K562 (cell line): ENCODE measurements at regions not wholly inside any gene's neighbourhood (a gene's known extent, or its start where the extent isn't known, plus 50 kb on each side); places are given as distances from the start of the nearest gene placed in this dataset.
A peak's percentile ranks its signal among the peaks of the same experiment; 100 is the strongest.

Source experiments
- CXXC5 ChIP-seq: fragments of 250-450 bp; sonication (Bioruptor Pico); IDR thresholded peaks from 2 replicates; pipeline ENCODE4 v1.8.0; 2022; ENCODE audit warnings: inconsistent platforms, mild to moderate bottlenecking, moderate library complexity
- ELF1 ChIP-seq: fragments of 200-800 bp; sonication (Bioruptor generic); IDR thresholded peaks from 2 replicates; pipeline ENCODE4 v1.6.1; 2016; ENCODE audit warnings: missing genetic modification characterization, missing compliant biosample characterization
- MEF2D ChIP-seq: conservative IDR thresholded peaks from 2 replicates; pipeline ENCODE4 v1.6.1; 2016; ENCODE audit warnings: low read depth, missing genetic modification characterization, missing compliant biosample characterization
- XRCC5 ChIP-seq: fragments of 200-400 bp; formaldehyde crosslinking; IDR thresholded peaks from 2 replicates; pipeline ENCODE4 v1.6.1; 2017; ENCODE audit warnings: low read depth, mild to moderate bottlenecking, low read length
- ZNF263 ChIP-seq: sonication (generic); formaldehyde crosslinking; IDR thresholded peaks from 2 replicates; pipeline ENCODE4 v1.8.0; 2022; ENCODE audit warnings: mild to moderate bottlenecking, missing genetic modification reagents, borderline replicate concordance
- TF ChIP-seq, protein P1 (sequence below), 2 experiments: fragments of 450-650 bp in 1 of 2; sonication (generic) in 1 of 2; formaldehyde crosslinking in 1 of 2; IDR thresholded peaks; 2 replicates each; pipeline versions ENCODE4 v1.7.1 to v1.9.0; 2016 to 2022; ENCODE audit warnings: inconsistent platforms in 1 of 2, mild to moderate bottlenecking in 1 of 2, missing genetic modification reagents in 1 of 2
- TF ChIP-seq, protein P2 (sequence below), 2 experiments: fragments of 150-350 bp in 1 of 2; IDR thresholded peaks; 2 replicates each; pipeline ENCODE4 v1.6.1; 2012 to 2016; ENCODE audit warnings: low read depth in 2 of 2, low read length in 2 of 2, mild to moderate bottlenecking in 1 of 2, moderate library complexity in 1 of 2
- TF ChIP-seq, protein P3 (sequence below): fragments of 200-800 bp; sonication (Bioruptor generic); IDR thresholded peaks from 2 replicates; pipeline ENCODE4 v1.6.1; 2017; ENCODE audit warnings: missing genetic modification characterization, missing compliant biosample characterization
- TF ChIP-seq, protein P4 (sequence below): fragments of 450-650 bp; formaldehyde crosslinking; IDR thresholded peaks from 2 replicates; pipeline ENCODE4 v1.4.0; 2020; ENCODE audit warnings: mild to moderate bottlenecking, moderate library complexity

DNA sequence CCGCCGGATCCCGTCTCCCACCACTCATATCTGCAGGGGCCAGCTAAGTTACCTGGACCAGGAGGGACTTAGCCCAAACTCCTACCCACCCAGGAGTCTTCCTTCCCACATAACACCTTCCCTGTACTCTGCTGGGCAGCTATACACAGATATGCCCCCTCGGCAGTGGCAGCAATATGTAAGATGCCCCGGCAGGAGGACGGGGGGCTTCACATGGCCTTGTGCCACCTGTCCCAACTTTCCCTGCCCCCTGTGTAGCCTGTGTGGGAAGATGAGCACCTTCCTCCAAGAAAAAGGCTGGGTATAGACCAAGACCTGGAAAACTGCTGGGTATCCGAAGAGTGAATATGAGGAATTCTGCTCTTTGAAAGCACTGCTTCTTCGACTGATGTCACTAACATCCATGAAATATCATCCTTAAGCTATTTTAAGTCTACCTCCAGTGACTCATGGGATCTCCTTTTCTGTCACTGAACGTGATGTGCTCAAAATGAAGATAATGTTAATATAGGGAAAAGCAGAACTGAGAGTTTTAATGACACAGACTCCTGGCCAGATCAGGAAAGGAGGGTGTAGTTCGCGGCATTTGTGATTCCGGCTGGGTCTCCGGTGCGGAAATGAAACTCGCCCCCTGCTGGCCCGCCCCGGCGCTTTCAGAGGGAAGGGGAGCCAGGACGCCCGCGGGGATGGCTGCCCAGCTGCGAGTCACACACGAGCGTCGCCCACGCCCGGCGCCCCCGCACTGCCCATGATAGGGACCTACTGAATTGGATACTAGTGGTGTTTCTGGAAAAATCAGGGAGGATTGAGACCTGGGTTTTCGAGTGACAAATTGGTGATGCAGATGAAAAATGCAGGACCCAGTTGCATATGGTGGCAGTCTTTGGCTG, 256.9 kb upstream of the NFE2L3 start (continued):
- TF ChIP-seq, protein P1, sequence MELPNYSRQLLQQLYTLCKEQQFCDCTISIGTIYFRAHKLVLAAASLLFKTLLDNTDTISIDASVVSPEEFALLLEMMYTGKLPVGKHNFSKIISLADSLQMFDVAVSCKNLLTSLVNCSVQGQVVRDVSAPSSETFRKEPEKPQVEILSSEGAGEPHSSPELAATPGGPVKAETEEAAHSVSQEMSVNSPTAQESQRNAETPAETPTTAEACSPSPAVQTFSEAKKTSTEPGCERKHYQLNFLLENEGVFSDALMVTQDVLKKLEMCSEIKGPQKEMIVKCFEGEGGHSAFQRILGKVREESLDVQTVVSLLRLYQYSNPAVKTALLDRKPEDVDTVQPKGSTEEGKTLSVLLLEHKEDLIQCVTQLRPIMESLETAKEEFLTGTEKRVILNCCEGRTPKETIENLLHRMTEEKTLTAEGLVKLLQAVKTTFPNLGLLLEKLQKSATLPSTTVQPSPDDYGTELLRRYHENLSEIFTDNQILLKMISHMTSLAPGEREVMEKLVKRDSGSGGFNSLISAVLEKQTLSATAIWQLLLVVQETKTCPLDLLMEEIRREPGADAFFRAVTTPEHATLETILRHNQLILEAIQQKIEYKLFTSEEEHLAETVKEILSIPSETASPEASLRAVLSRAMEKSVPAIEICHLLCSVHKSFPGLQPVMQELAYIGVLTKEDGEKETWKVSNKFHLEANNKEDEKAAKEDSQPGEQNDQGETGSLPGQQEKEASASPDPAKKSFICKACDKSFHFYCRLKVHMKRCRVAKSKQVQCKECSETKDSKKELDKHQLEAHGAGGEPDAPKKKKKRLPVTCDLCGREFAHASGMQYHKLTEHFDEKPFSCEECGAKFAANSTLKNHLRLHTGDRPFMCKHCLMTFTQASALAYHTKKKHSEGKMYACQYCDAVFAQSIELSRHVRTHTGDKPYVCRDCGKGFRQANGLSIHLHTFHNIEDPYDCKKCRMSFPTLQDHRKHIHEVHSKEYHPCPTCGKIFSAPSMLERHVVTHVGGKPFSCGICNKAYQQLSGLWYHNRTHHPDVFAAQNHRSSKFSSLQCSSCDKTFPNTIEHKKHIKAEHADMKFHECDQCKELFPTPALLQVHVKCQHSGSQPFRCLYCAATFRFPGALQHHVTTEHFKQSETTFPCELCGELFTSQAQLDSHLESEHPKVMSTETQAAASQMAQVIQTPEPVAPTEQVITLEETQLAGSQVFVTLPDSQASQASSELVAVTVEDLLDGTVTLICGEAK (IDR thresholded peaks at IDR 0.05) = peak; percentile 39; the same call in 1 of the 2 replicates
- TF ChIP-seq, protein P1 (CRISPR knock-in tag; IDR thresholded peaks at IDR 0.05) = no peak
- TF ChIP-seq MEF2D (tag) (0 out of 2 replicates have a peak, but pooled peaks have one; percentile 30), ZNF263 (CRISPR knock-in tag) (no peak; the same call in 1 of the 2 replicates), ELF1 (peak; percentile 71), CXXC5 (CRISPR knock-in tag) (peak; percentile 74), XRCC5 (peak; percentile 56; the same call in 1 of the 2 replicates)
- TF ChIP-seq, protein P2, sequence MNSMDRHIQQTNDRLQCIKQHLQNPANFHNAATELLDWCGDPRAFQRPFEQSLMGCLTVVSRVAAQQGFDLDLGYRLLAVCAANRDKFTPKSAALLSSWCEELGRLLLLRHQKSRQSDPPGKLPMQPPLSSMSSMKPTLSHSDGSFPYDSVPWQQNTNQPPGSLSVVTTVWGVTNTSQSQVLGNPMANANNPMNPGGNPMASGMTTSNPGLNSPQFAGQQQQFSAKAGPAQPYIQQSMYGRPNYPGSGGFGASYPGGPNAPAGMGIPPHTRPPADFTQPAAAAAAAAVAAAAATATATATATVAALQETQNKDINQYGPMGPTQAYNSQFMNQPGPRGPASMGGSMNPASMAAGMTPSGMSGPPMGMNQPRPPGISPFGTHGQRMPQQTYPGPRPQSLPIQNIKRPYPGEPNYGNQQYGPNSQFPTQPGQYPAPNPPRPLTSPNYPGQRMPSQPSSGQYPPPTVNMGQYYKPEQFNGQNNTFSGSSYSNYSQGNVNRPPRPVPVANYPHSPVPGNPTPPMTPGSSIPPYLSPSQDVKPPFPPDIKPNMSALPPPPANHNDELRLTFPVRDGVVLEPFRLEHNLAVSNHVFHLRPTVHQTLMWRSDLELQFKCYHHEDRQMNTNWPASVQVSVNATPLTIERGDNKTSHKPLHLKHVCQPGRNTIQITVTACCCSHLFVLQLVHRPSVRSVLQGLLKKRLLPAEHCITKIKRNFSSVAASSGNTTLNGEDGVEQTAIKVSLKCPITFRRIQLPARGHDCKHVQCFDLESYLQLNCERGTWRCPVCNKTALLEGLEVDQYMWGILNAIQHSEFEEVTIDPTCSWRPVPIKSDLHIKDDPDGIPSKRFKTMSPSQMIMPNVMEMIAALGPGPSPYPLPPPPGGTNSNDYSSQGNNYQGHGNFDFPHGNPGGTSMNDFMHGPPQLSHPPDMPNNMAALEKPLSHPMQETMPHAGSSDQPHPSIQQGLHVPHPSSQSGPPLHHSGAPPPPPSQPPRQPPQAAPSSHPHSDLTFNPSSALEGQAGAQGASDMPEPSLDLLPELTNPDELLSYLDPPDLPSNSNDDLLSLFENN (IDR thresholded peaks at IDR 0.05; ENCODE audit: low read depth in 2 of 2, low read length in 2 of 2) = no peak
- TF ChIP-seq, protein P3, sequence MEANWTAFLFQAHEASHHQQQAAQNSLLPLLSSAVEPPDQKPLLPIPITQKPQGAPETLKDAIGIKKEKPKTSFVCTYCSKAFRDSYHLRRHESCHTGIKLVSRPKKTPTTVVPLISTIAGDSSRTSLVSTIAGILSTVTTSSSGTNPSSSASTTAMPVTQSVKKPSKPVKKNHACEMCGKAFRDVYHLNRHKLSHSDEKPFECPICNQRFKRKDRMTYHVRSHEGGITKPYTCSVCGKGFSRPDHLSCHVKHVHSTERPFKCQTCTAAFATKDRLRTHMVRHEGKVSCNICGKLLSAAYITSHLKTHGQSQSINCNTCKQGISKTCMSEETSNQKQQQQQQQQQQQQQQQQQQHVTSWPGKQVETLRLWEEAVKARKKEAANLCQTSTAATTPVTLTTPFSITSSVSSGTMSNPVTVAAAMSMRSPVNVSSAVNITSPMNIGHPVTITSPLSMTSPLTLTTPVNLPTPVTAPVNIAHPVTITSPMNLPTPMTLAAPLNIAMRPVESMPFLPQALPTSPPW (CRISPR knock-in tag) = peak; percentile 45; the same call in 1 of the 2 replicates
- TF ChIP-seq, protein P4, sequence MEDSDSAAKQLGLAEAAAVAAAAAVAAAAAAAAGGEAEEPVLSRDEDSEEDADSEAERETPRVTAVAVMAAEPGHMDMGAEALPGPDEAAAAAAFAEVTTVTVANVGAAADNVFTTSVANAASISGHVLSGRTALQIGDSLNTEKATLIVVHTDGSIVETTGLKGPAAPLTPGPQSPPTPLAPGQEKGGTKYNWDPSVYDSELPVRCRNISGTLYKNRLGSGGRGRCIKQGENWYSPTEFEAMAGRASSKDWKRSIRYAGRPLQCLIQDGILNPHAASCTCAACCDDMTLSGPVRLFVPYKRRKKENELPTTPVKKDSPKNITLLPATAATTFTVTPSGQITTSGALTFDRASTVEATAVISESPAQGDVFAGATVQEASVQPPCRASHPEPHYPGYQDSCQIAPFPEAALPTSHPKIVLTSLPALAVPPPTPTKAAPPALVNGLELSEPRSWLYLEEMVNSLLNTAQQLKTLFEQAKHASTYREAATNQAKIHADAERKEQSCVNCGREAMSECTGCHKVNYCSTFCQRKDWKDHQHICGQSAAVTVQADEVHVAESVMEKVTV (CRISPR knock-in tag) = 0 out of 2 replicates have a peak, but pooled peaks have one; percentile 20
